Activated naive CD4-positive, alpha-beta T cell treated with anti-CD3 and anti-CD28 coated beads, Interleukin-2, amount 50 U/mL, for 72 hours (primary cell): ENCODE measurements at regions not wholly inside any gene's neighbourhood (a gene's known extent, or its start where the extent isn't known, plus 50 kb on each side); places are given as distances from the start of the nearest gene placed in this dataset.

Source experiments
- ATAC-seq, 2 donors: fragments of 150-1000 bp; cut with Tn5 transposase; 2 replicates each; pipeline ENCODE4 v1.10.0; 2021; ENCODE audit warnings: mild to moderate bottlenecking in 2 of 2, moderate library complexity in 2 of 2
- DNase-seq, 2 donors: peaks; one replicate each; pipeline ENCODE4 v3.0.0; 2021 to 2022; ENCODE audit warnings: low spot score in 2 of 2
- H3K27ac Mint-ChIP-seq, 2 donors: one replicate each; pipeline ENCODE4 v1.8.0; 2022; ENCODE audit warnings: mild to moderate bottlenecking in 2 of 2, mixed read lengths in 2 of 2
- H3K36me3 Mint-ChIP-seq, 2 donors: one replicate each; pipeline ENCODE4 v1.8.0; 2022; ENCODE audit warnings: mixed read lengths in 2 of 2
- H3K9me3 Mint-ChIP-seq, 2 donors: one replicate each; pipeline ENCODE4 v1.8.0; 2022; ENCODE audit warnings: mixed read lengths in 2 of 2

GRCh38 chr11:106242718-106243415 is 165.4 kb downstream of the AASDHPPT start:
- H3K36me3 Mint-ChIP-seq: peaks cover 8% of the 10 kb centered on the region in 2 donors
- DNase-seq: no peak
- peaks cover 10 to 18% of the 10 kb centered on the region in 2 donors for H3K9me3 Mint-ChIP-seq
- H3K27ac Mint-ChIP-seq: no peak overlapping the region
- ATAC-seq: no peak

GRCh38 chr11:106246495-106246894 is 169.0 kb downstream of the AASDHPPT start:
- ATAC-seq (no peak), DNase-seq (no peak)
- peaks cover 14 to 21% of the 10 kb centered on the region in 2 donors for H3K9me3 Mint-ChIP-seq
- H3K36me3 Mint-ChIP-seq: peaks cover 8% of the 10 kb centered on the region in 2 donors
- H3K27ac Mint-ChIP-seq: no peak overlapping the region

- H3K27ac Mint-ChIP-seq: no peak overlapping the region
- peaks cover 8% of the 10 kb centered on the region in 2 donors for H3K36me3 Mint-ChIP-seq
- H3K9me3 Mint-ChIP-seq: peaks cover 14 to 16% of the 10 kb centered on the region in 2 donors
- no peak for ATAC-seq
- no peak for DNase-seq
These were observed 172.3 kb downstream of the AASDHPPT start for GRCh38 chr11:106249617-106250239.

GRCh38 chr11:106262852-106263251 is 185.4 kb downstream of the AASDHPPT start:
- Mint-ChIP-seq H3K27ac (no peak overlapping the region), H3K9me3 (peaks cover 12 to 14% of the 10 kb centered on the region in 2 donors), H3K36me3 (no peaks in the 10 kb centered on the region)
- ATAC-seq: no peak
- DNase-seq: no peak

GRCh38 chr11:106263527-106263926 is 186.1 kb downstream of the AASDHPPT start:
- DNase-seq (no peak), ATAC-seq (no peak)
- peaks cover 14 to 16% of the 10 kb centered on the region in 2 donors for H3K9me3 Mint-ChIP-seq
- H3K27ac Mint-ChIP-seq: no peak overlapping the region
- H3K36me3 Mint-ChIP-seq: no peaks in the 10 kb centered on the region

- DNase-seq (no peak), ATAC-seq (no peak)
- Mint-ChIP-seq H3K36me3 (no peaks in the 10 kb centered on the region), H3K27ac (no peak overlapping the region), H3K9me3 (peaks cover 18 to 25% of the 10 kb centered on the region in 2 donors)
These were observed 193.6 kb downstream of the AASDHPPT start for GRCh38 chr11:106271086-106271485.

GRCh38 chr11:106271686-106272085 is 194.2 kb downstream of the AASDHPPT start:
- ATAC-seq: peak in 1 of 2 donors; percentile 44
- no peak overlapping the region for H3K27ac Mint-ChIP-seq

GRCh38 chr11:106275151-106275550 is 197.7 kb downstream of the AASDHPPT start:
- no peak overlapping the region for H3K27ac Mint-ChIP-seq
- no peaks in the 10 kb centered on the region for H3K36me3 Mint-ChIP-seq
- no peak for DNase-seq
- peaks cover 13 to 16% of the 10 kb centered on the region in 2 donors for H3K9me3 Mint-ChIP-seq
- no peak for ATAC-seq

More at GRCh38 chr11:106271686-106272085, 194.2 kb downstream of the AASDHPPT start:
- Mint-ChIP-seq H3K9me3 (peaks cover 13 to 20% of the 10 kb centered on the region in 2 donors), H3K36me3 (no peaks in the 10 kb centered on the region)
- no peak for DNase-seq

GRCh38 chr11:106276126-106276525 is 198.7 kb downstream of the AASDHPPT start:
- Mint-ChIP-seq H3K27ac (no peak overlapping the region), H3K36me3 (no peaks in the 10 kb centered on the region), H3K9me3 (peaks cover 13 to 14% of the 10 kb centered on the region in 2 donors)
- DNase-seq (no peak), ATAC-seq (no peak)

- ATAC-seq (no peak), DNase-seq (no peak)
- Mint-ChIP-seq H3K9me3 (peaks cover 12 to 13% of the 10 kb centered on the region in 2 donors), H3K27ac (no peak overlapping the region), H3K36me3 (no peaks in the 10 kb centered on the region)
These were observed 199.5 kb downstream of the AASDHPPT start for GRCh38 chr11:106276859-106277436.

- Mint-ChIP-seq H3K27ac (no peak overlapping the region), H3K9me3 (peaks cover 8 to 9% of the 10 kb centered on the region in 2 donors), H3K36me3 (no peaks in the 10 kb centered on the region)
- DNase-seq: no peak
- no peak for ATAC-seq
These were observed 200.0 kb downstream of the AASDHPPT start for GRCh38 chr11:106277484-106277883.

- no peak for DNase-seq
- ATAC-seq: no peak
- H3K36me3 Mint-ChIP-seq: no peaks in the 10 kb centered on the region
- H3K9me3 Mint-ChIP-seq: peaks cover 5 to 8% of the 10 kb centered on the region in 2 donors
- no peak overlapping the region for H3K27ac Mint-ChIP-seq
These were observed 200.9 kb downstream of the AASDHPPT start for GRCh38 chr11:106278391-106278790.

- no peak for ATAC-seq
- H3K27ac Mint-ChIP-seq: no peak overlapping the region
These were observed 202.6 kb downstream of the AASDHPPT start for GRCh38 chr11:106280036-106280435.

GRCh38 chr11:106281455-106282173 is 204.2 kb downstream of the AASDHPPT start:
- H3K36me3 Mint-ChIP-seq: no peaks in the 10 kb centered on the region
- no peak overlapping the region for H3K27ac Mint-ChIP-seq
- H3K9me3 Mint-ChIP-seq: peaks cover 0 to 7% of the 10 kb centered on the region in 2 donors
- ATAC-seq (no peak), DNase-seq (no peak)

More at GRCh38 chr11:106280036-106280435, 202.6 kb downstream of the AASDHPPT start:
- DNase-seq: no peak
- Mint-ChIP-seq H3K36me3 (no peaks in the 10 kb centered on the region), H3K9me3 (peaks cover 0 to 7% of the 10 kb centered on the region in 2 donors)

- Mint-ChIP-seq H3K27ac (no peak overlapping the region), H3K36me3 (no peaks in the 10 kb centered on the region), H3K9me3 (peaks cover 0 to 7% of the 10 kb centered on the region in 2 donors)
- ATAC-seq: no peak
- DNase-seq: no peak
These were observed 209.5 kb downstream of the AASDHPPT start for GRCh38 chr11:106286881-106287504.

GRCh38 chr11:106288057-106288456 is 210.6 kb downstream of the AASDHPPT start:
- ATAC-seq (no peak), DNase-seq (no peak)
- no peaks in the 10 kb centered on the region for H3K36me3 Mint-ChIP-seq
- H3K27ac Mint-ChIP-seq: no peak overlapping the region
- peaks cover 0 to 7% of the 10 kb centered on the region in 2 donors for H3K9me3 Mint-ChIP-seq
